Transverse colon (tissue), 3 donors: ENCODE measurements at regions not wholly inside any gene's neighbourhood (a gene's known extent, or its start where the extent isn't known, plus 50 kb on each side); places are given as distances from the start of the nearest gene placed in this dataset.

Experiments used
- CTCF ChIP-seq, 5 experiments: fragments of 200-600 bp in 3 of 5; fragments of 450-650 bp in 2 of 5; sonication (generic) in 3 of 5; IDR thresholded peaks; 1 replicate in 2 of 5; 2 replicates in 3 of 5; pipeline ENCODE4 v1.5.1; 2016 to 2017; ENCODE audit warnings: antibody characterized with exemption in 5 of 5, inconsistent platforms in 3 of 5, mild to moderate bottlenecking in 2 of 5, moderate library complexity in 1 of 5
- EP300 ChIP-seq: sonication (generic); formaldehyde crosslinking; IDR thresholded peaks from one replicate; pipeline ENCODE4 v1.6.1; 2017; ENCODE audit warnings: antibody characterized with exemption, low read depth
- POLR2A ChIP-seq: fragments of 450-650 bp; IDR thresholded peaks from one replicate; pipeline ENCODE4 v1.6.1; 2016; ENCODE audit warnings: antibody characterized with exemption, mild to moderate bottlenecking, moderate library complexity

- TF ChIP-seq CTCF (IDR thresholded peaks at IDR 0.05), result no peak
- no peak for TF ChIP-seq POLR2A
- TF ChIP-seq EP300, result no peak
These were observed 360.9 kb downstream of the GPAM start for GRCh38 chr10:111822661-111823060.
